ENCODE measurements at regions not wholly inside any gene's neighbourhood (a gene's known extent, or its start where the extent isn't known, plus 50 kb on each side); places are given as distances from the start of the nearest gene placed in this dataset.

GRCh38 chr5:155772009-155772662, 554.8 kb upstream of the SGCD start:
- no peak overlapping the region for H3K4me3 ChIP-seq (ENCODE audit: low read depth, low read length)
- no peak for TF ChIP-seq CTCF (IDR thresholded peaks at IDR 0.05; ENCODE audit: borderline replicate concordance, insufficient read depth, low read depth, low read length)

GRCh38 chr5:155773680-155774079, 553.3 kb upstream of the SGCD start:
- no peak overlapping the region for H3K4me3 ChIP-seq (ENCODE audit: low read depth, low read length)
- TF ChIP-seq CTCF (IDR thresholded peaks at IDR 0.05; ENCODE audit: borderline replicate concordance, insufficient read depth, low read depth, low read length), result no peak

- H3K4me3 ChIP-seq (ENCODE audit: low read depth, low read length), result no peak overlapping the region
- TF ChIP-seq CTCF (IDR thresholded peaks at IDR 0.05; ENCODE audit: borderline replicate concordance, insufficient read depth, low read depth, low read length), result no peak
Measured at GRCh38 chr5:155780260-155780659, 546.7 kb upstream of the SGCD start.

- TF ChIP-seq CTCF (IDR thresholded peaks at IDR 0.05; ENCODE audit: borderline replicate concordance, insufficient read depth, low read depth, low read length), result no peak
Measured at GRCh38 chr5:155783246-155783645, 543.7 kb upstream of the SGCD start.

GRCh38 chr5:155783791-155784190, 543.2 kb upstream of the SGCD start:
- H3K4me3 ChIP-seq (ENCODE audit: low read depth, low read length), result no peak overlapping the region
- no peak for TF ChIP-seq CTCF (IDR thresholded peaks at IDR 0.05; ENCODE audit: borderline replicate concordance, insufficient read depth, low read depth, low read length)

More at GRCh38 chr5:155783246-155783645, 543.7 kb upstream of the SGCD start:
- H3K4me3 ChIP-seq (ENCODE audit: low read depth, low read length), result no peak overlapping the region

GRCh38 chr5:155786108-155786507, 540.9 kb upstream of the SGCD start:
- no peak for TF ChIP-seq CTCF (IDR thresholded peaks at IDR 0.05; ENCODE audit: borderline replicate concordance, insufficient read depth, low read depth, low read length)
- H3K4me3 ChIP-seq (ENCODE audit: low read depth, low read length), result no peak overlapping the region

- TF ChIP-seq CTCF (IDR thresholded peaks at IDR 0.05; ENCODE audit: borderline replicate concordance, insufficient read depth, low read depth, low read length), result no peak
- no peak overlapping the region for H3K4me3 ChIP-seq (ENCODE audit: low read depth, low read length)
Measured at GRCh38 chr5:155792873-155793272, 534.1 kb upstream of the SGCD start.

All from GM12875 (cell line).